Skeletal muscle tissue (tissue), 3 donors: ENCODE measurements at regions not wholly inside any gene's neighbourhood (a gene's known extent, or its start where the extent isn't known, plus 50 kb on each side); places are given as distances from the start of the nearest gene placed in this dataset.

Source experiments
- H3K27ac ChIP-seq: one replicate; pipeline ENCODE4 v1.7.0; 2013; ENCODE audit warnings: mild to moderate bottlenecking, low read depth, low read length, inconsistent platforms
- H3K27me3 ChIP-seq, 3 donors: one replicate each; pipeline ENCODE4 v1.7.0; 2013; ENCODE audit warnings: low read length in 3 of 3; ENCODE audit not compliant: control insufficient read depth in 3 of 3, insufficient read depth in 3 of 3
- H3K36me3 ChIP-seq, 3 donors: one replicate each; pipeline ENCODE4 v1.7.0; 2013; ENCODE audit warnings: low read length in 3 of 3; ENCODE audit not compliant: control insufficient read depth in 3 of 3, insufficient read depth in 3 of 3
- H3K4me1 ChIP-seq, 3 donors: one replicate each; pipeline ENCODE4 v1.7.0; 2013; ENCODE audit warnings: low read length in 3 of 3, mild to moderate bottlenecking in 3 of 3; ENCODE audit not compliant: control insufficient read depth in 3 of 3, insufficient read depth in 3 of 3
- H3K4me3 ChIP-seq, 3 donors: one replicate each; pipeline ENCODE4 v1.7.0; 2013; ENCODE audit warnings: low read length in 3 of 3
- H3K9ac ChIP-seq, 3 donors: one replicate each; pipeline ENCODE4 v1.7.0; 2013; ENCODE audit warnings: low read length in 3 of 3, mild to moderate bottlenecking in 3 of 3, moderate library complexity in 2 of 3, low read depth in 1 of 3
- H3K9me3 ChIP-seq, 3 donors: one replicate each; pipeline ENCODE4 v1.7.0; 2013; ENCODE audit warnings: low read length in 3 of 3; ENCODE audit not compliant: control insufficient read depth in 3 of 3
- donor health status: Osteomylitis.

GRCh38 chr2:120519469-120519868 lies 173.5 kb downstream of the INHBB start:
- no peak overlapping the region for H3K4me3 ChIP-seq
- no peak overlapping the region for H3K9ac ChIP-seq
- H3K9me3 ChIP-seq: no peaks in the 10 kb centered on the region
- H3K36me3 ChIP-seq: no peaks in the 10 kb centered on the region
- peaks cover 0 to 3% (median 0%) of the 10 kb centered on the region in 3 donors for H3K27me3 ChIP-seq
- no peak overlapping the region for H3K27ac ChIP-seq
- peaks cover 4 to 6% (median 4%) of the 10 kb centered on the region in 3 donors for H3K4me1 ChIP-seq

DNA sequence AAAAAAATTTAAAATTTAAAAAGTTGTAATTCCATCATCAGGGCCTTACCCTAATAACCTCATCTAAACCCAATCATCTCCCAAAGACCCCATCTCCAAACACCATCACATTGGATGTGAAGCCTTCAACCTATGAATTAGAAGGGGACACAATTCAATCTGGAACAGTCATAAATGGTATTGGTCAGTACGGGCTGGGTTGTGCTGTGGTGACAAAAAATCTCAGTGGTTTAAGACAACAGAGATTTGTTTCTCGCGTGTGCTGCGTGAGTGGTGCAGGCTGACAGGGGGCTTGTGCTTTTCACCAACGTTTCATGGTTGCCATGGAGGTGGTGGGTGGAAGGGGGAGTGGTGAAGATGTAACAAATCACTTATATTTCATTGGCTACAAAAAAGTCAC lies 174.5 kb downstream of the INHBB start:
- H3K9me3 ChIP-seq: no peaks in the 10 kb centered on the region
- no peak overlapping the region for H3K27ac ChIP-seq
- H3K9ac ChIP-seq: no peak overlapping the region
- peaks cover 0 to 6% (median 0%) of the 10 kb centered on the region in 3 donors for H3K27me3 ChIP-seq
- no peak overlapping the region for H3K4me3 ChIP-seq
- H3K4me1 ChIP-seq: peaks cover 4 to 12% (median 8%) of the 10 kb centered on the region in 3 donors
- no peaks in the 10 kb centered on the region for H3K36me3 ChIP-seq

- H3K36me3 ChIP-seq: no peaks in the 10 kb centered on the region
- no peak overlapping the region for H3K27ac ChIP-seq
- H3K27me3 ChIP-seq: peaks cover 0 to 6% (median 0%) of the 10 kb centered on the region in 3 donors
- H3K4me1 ChIP-seq: peaks cover 8 to 19% (median 13%) of the 10 kb centered on the region in 3 donors
- no peak overlapping the region for H3K4me3 ChIP-seq
- H3K9ac ChIP-seq: no peak overlapping the region
- no peaks in the 10 kb centered on the region for H3K9me3 ChIP-seq
These were observed 175.3 kb downstream of the INHBB start for GRCh38 chr2:120520929-120521912.

DNA sequence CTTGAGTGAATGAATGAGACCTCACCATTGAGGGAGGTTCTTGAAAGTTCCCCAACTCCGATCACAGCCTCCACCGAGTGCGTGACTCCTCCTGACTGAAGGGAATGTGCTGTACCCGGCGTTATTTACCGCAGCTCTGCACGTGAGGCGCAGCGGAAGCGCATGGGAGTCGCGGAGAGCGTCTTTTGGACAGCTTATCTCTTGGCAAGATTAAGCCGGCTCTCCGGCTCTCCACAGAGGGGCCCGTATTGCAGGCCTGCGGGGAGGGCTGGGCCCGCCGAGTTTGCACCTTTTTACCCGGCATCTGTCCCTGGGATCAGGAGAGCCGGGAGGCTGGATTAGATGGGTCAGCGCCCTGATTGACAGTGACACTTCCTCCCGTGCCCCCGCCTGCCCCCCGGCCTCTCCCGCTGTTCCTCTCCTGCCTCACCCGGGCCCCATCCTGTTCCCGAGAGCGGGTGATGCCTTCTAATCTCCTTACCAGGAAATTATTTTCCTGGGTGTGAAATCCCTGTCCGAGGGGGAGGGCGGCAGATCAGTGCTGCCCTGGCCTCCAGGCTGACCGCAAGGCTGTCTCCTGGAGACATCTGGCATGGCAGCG lies 176.3 kb downstream of the INHBB start:
- Histone ChIP-seq H3K27me3 (peaks cover 0 to 6% (median 0%) of the 10 kb centered on the region in 3 donors), H3K36me3 (no peaks in the 10 kb centered on the region), H3K27ac (no peak overlapping the region), H3K9ac (no peak overlapping the region), H3K9me3 (no peaks in the 10 kb centered on the region), H3K4me1 (peaks cover 4 to 19% (median 12%) of the 10 kb centered on the region in 3 donors), H3K4me3 (no peak overlapping the region)

GRCh38 chr2:120523766-120524165 lies 177.8 kb downstream of the INHBB start:
- Histone ChIP-seq H3K27me3 (peaks cover 0 to 6% (median 0%) of the 10 kb centered on the region in 3 donors), H3K9me3 (no peaks in the 10 kb centered on the region), H3K4me1 (peaks cover 4 to 19% (median 12%) of the 10 kb centered on the region in 3 donors), H3K4me3 (no peak overlapping the region), H3K27ac (no peak overlapping the region), H3K36me3 (no peaks in the 10 kb centered on the region), H3K9ac (no peak overlapping the region)

DNA sequence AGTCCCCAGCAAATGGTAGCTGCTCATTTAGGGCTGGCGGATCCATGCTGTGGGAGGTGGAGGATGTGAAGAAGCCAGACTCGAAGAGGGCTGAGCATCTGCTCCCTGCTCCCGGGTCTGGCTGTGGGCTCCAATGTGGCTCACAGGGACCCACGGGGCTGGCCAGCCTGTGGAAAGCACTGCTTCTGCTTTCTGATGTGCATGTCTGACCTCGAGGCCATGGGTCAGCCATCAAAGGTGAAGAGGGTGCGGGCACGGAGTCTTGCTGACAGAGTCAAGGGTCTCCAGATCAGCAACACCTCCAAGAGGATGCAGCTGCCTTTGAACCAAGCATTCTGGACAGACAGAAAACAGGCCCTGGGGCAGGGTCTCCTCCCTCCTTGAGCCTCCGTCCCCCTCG lies 178.2 kb downstream of the INHBB start:
- H3K36me3 ChIP-seq: no peaks in the 10 kb centered on the region
- H3K27ac ChIP-seq: no peak overlapping the region
- no peak overlapping the region for H3K9ac ChIP-seq
- H3K27me3 ChIP-seq: peaks cover 0 to 6% (median 0%) of the 10 kb centered on the region in 3 donors
- no peak overlapping the region for H3K4me3 ChIP-seq
- H3K4me1 ChIP-seq: peaks cover 4 to 19% (median 12%) of the 10 kb centered on the region in 3 donors
- no peaks in the 10 kb centered on the region for H3K9me3 ChIP-seq

GRCh38 chr2:120525056-120526046 lies 179.4 kb downstream of the INHBB start:
- Histone ChIP-seq H3K9ac (no peak overlapping the region), H3K27ac (peak overlapping the region; percentile 61), H3K4me3 (no peak overlapping the region), H3K36me3 (no peaks in the 10 kb centered on the region), H3K27me3 (peaks cover 0 to 6% (median 0%) of the 10 kb centered on the region in 3 donors), H3K4me1 (peaks cover 4 to 21% (median 12%) of the 10 kb centered on the region in 3 donors), H3K9me3 (no peaks in the 10 kb centered on the region)

GRCh38 chr2:120526047-120526562 lies 180.2 kb downstream of the INHBB start:
- Histone ChIP-seq H3K27ac (peak overlapping the region; percentile 61), H3K4me1 (peaks cover 4 to 23% (median 12%) of the 10 kb centered on the region in 3 donors)

More at GRCh38 chr2:120526047-120526562, 180.2 kb downstream of the INHBB start:
- Histone ChIP-seq H3K36me3 (no peaks in the 10 kb centered on the region), H3K27me3 (peaks cover 0 to 6% (median 0%) of the 10 kb centered on the region in 3 donors), H3K4me3 (peak overlapping the region in 1 of 3 donors; percentile 13), H3K9ac (no peak overlapping the region), H3K9me3 (no peaks in the 10 kb centered on the region)
